Panc1 (cell line): ENCODE measurements at regions not wholly inside any gene's neighbourhood (a gene's known extent, or its start where the extent isn't known, plus 50 kb on each side); places are given as distances from the start of the nearest gene placed in this dataset.

Source experiments
- POLR2AphosphoS5 ChIP-seq: IDR thresholded peaks from 2 replicates; pipeline ENCODE4 v1.6.1; 2012; ENCODE audit warnings: mild to moderate bottlenecking, low read depth, low read length, moderate library complexity
- SIN3A ChIP-seq: IDR thresholded peaks from 2 replicates; pipeline ENCODE4 v1.6.1; 2012; ENCODE audit warnings: low read depth, mild to moderate bottlenecking, low read length, moderate library complexity, borderline replicate concordance; ENCODE audit not compliant: insufficient read depth
- TF ChIP-seq, protein P1 (sequence below): fragments of 450-650 bp; IDR thresholded peaks from 2 replicates; pipeline ENCODE4 v1.5.1; 2017; ENCODE audit warnings: mild to moderate bottlenecking

- TF ChIP-seq, protein P1, sequence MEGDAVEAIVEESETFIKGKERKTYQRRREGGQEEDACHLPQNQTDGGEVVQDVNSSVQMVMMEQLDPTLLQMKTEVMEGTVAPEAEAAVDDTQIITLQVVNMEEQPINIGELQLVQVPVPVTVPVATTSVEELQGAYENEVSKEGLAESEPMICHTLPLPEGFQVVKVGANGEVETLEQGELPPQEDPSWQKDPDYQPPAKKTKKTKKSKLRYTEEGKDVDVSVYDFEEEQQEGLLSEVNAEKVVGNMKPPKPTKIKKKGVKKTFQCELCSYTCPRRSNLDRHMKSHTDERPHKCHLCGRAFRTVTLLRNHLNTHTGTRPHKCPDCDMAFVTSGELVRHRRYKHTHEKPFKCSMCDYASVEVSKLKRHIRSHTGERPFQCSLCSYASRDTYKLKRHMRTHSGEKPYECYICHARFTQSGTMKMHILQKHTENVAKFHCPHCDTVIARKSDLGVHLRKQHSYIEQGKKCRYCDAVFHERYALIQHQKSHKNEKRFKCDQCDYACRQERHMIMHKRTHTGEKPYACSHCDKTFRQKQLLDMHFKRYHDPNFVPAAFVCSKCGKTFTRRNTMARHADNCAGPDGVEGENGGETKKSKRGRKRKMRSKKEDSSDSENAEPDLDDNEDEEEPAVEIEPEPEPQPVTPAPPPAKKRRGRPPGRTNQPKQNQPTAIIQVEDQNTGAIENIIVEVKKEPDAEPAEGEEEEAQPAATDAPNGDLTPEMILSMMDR: no peak
- TF ChIP-seq SIN3A: no peak
- no peak for TF ChIP-seq POLR2AphosphoS5
Observed at GRCh38 chr14:98721061-98721460, 550.9 kb downstream of the BCL11B start.
